ENCODE measurements at regions not wholly inside any gene's neighbourhood (a gene's known extent, or its start where the extent isn't known, plus 50 kb on each side); places are given as distances from the start of the nearest gene placed in this dataset.

DNA sequence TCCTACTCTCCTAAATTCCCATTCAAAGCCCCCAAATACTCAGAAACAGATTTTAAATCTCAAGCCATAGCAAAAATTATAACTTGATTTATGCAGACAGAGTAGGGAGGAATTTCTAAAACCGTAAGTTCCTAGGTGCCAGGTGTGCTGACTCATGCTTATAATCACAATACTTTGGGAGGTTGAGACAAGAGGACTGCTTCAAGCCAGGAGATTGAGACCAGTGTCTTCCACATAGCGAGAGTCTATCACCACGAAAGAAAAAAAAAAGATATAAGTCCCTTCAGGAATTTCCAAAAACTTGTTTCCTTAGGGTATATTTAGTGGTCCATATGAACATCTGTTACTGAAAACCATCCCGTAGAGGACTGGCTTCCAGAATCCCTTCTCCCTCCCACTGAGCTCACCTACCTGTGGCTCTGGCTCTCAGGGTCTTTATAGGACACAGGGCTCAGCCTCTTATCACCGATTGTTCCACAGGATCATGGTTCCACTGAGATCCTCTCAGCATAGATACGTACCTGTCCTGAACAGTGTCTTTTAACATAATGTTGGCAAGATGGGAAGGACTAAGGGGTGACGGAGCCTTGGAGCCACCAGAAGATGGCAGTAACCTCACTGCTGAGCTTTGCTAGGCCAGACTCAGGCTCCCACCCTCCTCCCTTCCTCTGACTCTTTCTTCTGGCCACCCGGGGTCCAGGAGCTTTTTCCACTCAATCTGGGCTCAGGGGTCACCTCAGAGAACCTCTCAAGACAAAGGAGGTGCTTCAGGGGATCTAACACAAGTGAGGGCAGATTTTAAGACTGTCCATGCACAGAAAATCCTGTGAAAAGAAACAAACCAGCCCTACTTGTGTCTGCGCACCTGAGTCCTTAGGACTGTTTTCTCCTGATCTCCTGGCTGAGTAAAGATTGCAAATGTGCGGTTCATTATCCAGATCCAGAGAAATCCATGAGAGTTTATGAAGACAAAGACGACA, 117.5 kb upstream of the TOP3B start:
- no peak for TF ChIP-seq POLR2A (IDR thresholded peaks at IDR 0.05)
- TF ChIP-seq, protein P1, sequence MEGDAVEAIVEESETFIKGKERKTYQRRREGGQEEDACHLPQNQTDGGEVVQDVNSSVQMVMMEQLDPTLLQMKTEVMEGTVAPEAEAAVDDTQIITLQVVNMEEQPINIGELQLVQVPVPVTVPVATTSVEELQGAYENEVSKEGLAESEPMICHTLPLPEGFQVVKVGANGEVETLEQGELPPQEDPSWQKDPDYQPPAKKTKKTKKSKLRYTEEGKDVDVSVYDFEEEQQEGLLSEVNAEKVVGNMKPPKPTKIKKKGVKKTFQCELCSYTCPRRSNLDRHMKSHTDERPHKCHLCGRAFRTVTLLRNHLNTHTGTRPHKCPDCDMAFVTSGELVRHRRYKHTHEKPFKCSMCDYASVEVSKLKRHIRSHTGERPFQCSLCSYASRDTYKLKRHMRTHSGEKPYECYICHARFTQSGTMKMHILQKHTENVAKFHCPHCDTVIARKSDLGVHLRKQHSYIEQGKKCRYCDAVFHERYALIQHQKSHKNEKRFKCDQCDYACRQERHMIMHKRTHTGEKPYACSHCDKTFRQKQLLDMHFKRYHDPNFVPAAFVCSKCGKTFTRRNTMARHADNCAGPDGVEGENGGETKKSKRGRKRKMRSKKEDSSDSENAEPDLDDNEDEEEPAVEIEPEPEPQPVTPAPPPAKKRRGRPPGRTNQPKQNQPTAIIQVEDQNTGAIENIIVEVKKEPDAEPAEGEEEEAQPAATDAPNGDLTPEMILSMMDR (IDR thresholded peaks at IDR 0.05), result no peak

Data from vagina (tissue), 2 donors.